ENCODE measurements at regions not wholly inside any gene's neighbourhood (a gene's known extent, or its start where the extent isn't known, plus 50 kb on each side); places are given as distances from the start of the nearest gene placed in this dataset.

- DNase-seq (ENCODE audit: low read depth in 1 of 2, low spot score in 2 of 2) (no peak), FAIRE-seq (no peak)
- no peak overlapping the region for H2BK15ac ChIP-seq (ENCODE audit: low read length)
- no peak overlapping the region for H2BK120ac ChIP-seq (replicated peaks; ENCODE audit: low read depth, low read length)
- H3K4me3 ChIP-seq (ENCODE audit: extremely low read depth in 1 of 4, insufficient read depth in 2 of 4, low read depth in 3 of 4, low read length in 4 of 4) = no peak overlapping the region
- no peak overlapping the region for H3K4me2 ChIP-seq (ENCODE audit: insufficient read depth in 1 of 2, low read depth in 2 of 2, low read length in 2 of 2)
- POLR2A ChIA-PET (ENCODE audit: partially characterized antibody) = no interaction called here
- no peaks in the 10 kb centered on the region; a peak in 1 of 7 replicates for H3K4me1 ChIP-seq (replicated peaks in 1 of 4; ENCODE audit: control insufficient read depth in 3 of 4, insufficient read depth in 4 of 4, low read length in 3 of 4)
- H2BK12ac ChIP-seq (ENCODE audit: low read depth, low read length) = no peak overlapping the region
- H2AFZ ChIP-seq (ENCODE audit: low read length) = no peak overlapping the region
- no peaks in the 10 kb centered on the region for H4K20me1 ChIP-seq (replicated peaks in 1 of 2; ENCODE audit: control insufficient read depth in 1 of 2, insufficient read depth in 2 of 2, low read length in 2 of 2)
- H3K18ac ChIP-seq (ENCODE audit: extremely low read depth, low read length) = no peak overlapping the region
- no peak overlapping the region for H2BK20ac ChIP-seq (ENCODE audit: low read length)
- H4K91ac ChIP-seq (replicated peaks; ENCODE audit: insufficient read length, low read length) = no peak overlapping the region
- H3K23ac ChIP-seq (ENCODE audit: insufficient read length) = no peak overlapping the region
- no peak overlapping the region for H4K8ac ChIP-seq (ENCODE audit: extremely low read depth, insufficient read depth, low read length)
- no peaks in the 10 kb centered on the region for H3K9me3 ChIP-seq (ENCODE audit: insufficient read depth in 2 of 2, low read depth in 1 of 2, low read length in 1 of 2)
- no peaks in the 10 kb centered on the region for H3K79me1 ChIP-seq (ENCODE audit: low read depth, low read length)
- no peak overlapping the region for H2BK5ac ChIP-seq (ENCODE audit: low read depth, low read length)
- H3K14ac ChIP-seq (ENCODE audit: insufficient read length) = no peak overlapping the region
- no peak overlapping the region for H4K5ac ChIP-seq (ENCODE audit: insufficient read length, low read depth, low read length)
- H3K36me3 ChIP-seq (ENCODE audit: control insufficient read depth in 2 of 4, insufficient read depth in 4 of 4, low read length in 3 of 4) = no peaks in the 10 kb centered on the region
- peak; percentile 57 for TF ChIP-seq CEBPB (IDR thresholded peaks at IDR 0.05; ENCODE audit: low read depth, low read length)
- TF ChIP-seq TAF7 (optimal IDR thresholded peaks at IDR 0.05; ENCODE audit: borderline replicate concordance, low read depth, low read length) = no peak
- 79% methylated on average over 4 of the region's 4 CpGs; no CpG with 5 or more reads in 1 of the 2 experiments for WGBS, 2 experiments (ENCODE audit: extremely low coverage in 1 of 2, insufficient coverage in 1 of 2, insufficient read length in 1 of 2, insufficient replicate concordance in 2 of 2, low coverage in 1 of 2, low lambda C conversion rate in 2 of 2, missing lambda C conversion rate in 1 of 2)
- H3K79me2 ChIP-seq (ENCODE audit: control insufficient read depth in 1 of 2, insufficient read depth in 2 of 2, low read length in 2 of 2) = no peaks in the 10 kb centered on the region
- no peak overlapping the region for H3K4ac ChIP-seq (replicated peaks; ENCODE audit: insufficient read length, low read depth, low read length)
- no peak overlapping the region for H3K9ac ChIP-seq (replicated peaks in 1 of 4; ENCODE audit: extremely low read depth in 1 of 4, low read depth in 3 of 4, low read length in 3 of 4)
- no peaks in the 10 kb centered on the region for H3K27me3 ChIP-seq (replicated peaks in 1 of 4; ENCODE audit: control insufficient read depth in 3 of 4, extremely low read depth in 1 of 4, insufficient read depth in 3 of 4, low read length in 3 of 4)
- CTCF ChIA-PET (ENCODE audit: partially characterized antibody) = interaction anchor here (1.5 kb wide), 1 partner anchor 45 kb away, joined by 5 read pairs; no protein-coding TSS in a partner anchor
- no peaks in the 10 kb centered on the region for H3K23me2 ChIP-seq (ENCODE audit: low read depth, low read length)
- H3K27ac ChIP-seq (ENCODE audit: low read depth, low read length) = no peak overlapping the region
- H3K56ac ChIP-seq (replicated peaks; ENCODE audit: insufficient read length, low read depth, low read length) = no peak overlapping the region
- H2AK5ac ChIP-seq (ENCODE audit: low read depth, low read length) = no peak overlapping the region
Measured at GRCh38 chr13:74528734-74529513, 394.7 kb upstream of the KLF12 start.
